IPS-NIHi7 (cell line): ENCODE measurements at regions not wholly inside any gene's neighbourhood (a gene's known extent, or its start where the extent isn't known, plus 50 kb on each side); places are given as distances from the start of the nearest gene placed in this dataset.

Experiments used
- DNase-seq: peaks from one replicate; pipeline ENCODE4 v3.0.0; 2012; ENCODE audit warnings: mixed read lengths; ENCODE audit errors: extremely low spot score

GRCh38 chr10:126783806-126784557 is 113.5 kb upstream of the C10orf90 start:
- DNase-seq, result no peak

GRCh38 chr10:126787201-126787600 is 116.7 kb upstream of the C10orf90 start:
- no peak for DNase-seq

GRCh38 chr10:126795318-126795717 is 109.9 kb upstream of the DOCK1 start:
- no peak for DNase-seq

GRCh38 chr10:126798649-126799048 is 106.6 kb upstream of the DOCK1 start:
- no peak for DNase-seq

- DNase-seq, result no peak
Measured at GRCh38 chr10:126803394-126803793, 101.8 kb upstream of the DOCK1 start.

- no peak for DNase-seq
Measured at GRCh38 chr10:126804396-126804795, 100.8 kb upstream of the DOCK1 start.

GRCh38 chr10:126806498-126806897 is 98.7 kb upstream of the DOCK1 start:
- DNase-seq, result no peak

- DNase-seq, result no peak
Measured at GRCh38 chr10:126806991-126807702, 98.1 kb upstream of the DOCK1 start.

- no peak for DNase-seq
Measured at GRCh38 chr10:126808103-126808502, 97.1 kb upstream of the DOCK1 start.

- DNase-seq, result no peak
Measured at GRCh38 chr10:126813432-126813831, 91.8 kb upstream of the DOCK1 start.

- DNase-seq, result no peak
Measured at GRCh38 chr10:126833542-126833941, 71.7 kb upstream of the DOCK1 start.

GRCh38 chr10:126836009-126836408 is 69.2 kb upstream of the DOCK1 start:
- no peak for DNase-seq

- no peak for DNase-seq
Measured at GRCh38 chr10:126838316-126838715, 66.9 kb upstream of the DOCK1 start.

GRCh38 chr10:126839094-126839761 is 66.0 kb upstream of the DOCK1 start:
- DNase-seq, result no peak

GRCh38 chr10:126840576-126841135 is 64.6 kb upstream of the DOCK1 start:
- no peak for DNase-seq

GRCh38 chr10:126841341-126841895 is 63.8 kb upstream of the DOCK1 start:
- no peak for DNase-seq

- no peak for DNase-seq
Measured at GRCh38 chr10:126842356-126842755, 62.9 kb upstream of the DOCK1 start.

- peak; percentile 73 for DNase-seq
Measured at GRCh38 chr10:126842836-126843235, 62.4 kb upstream of the DOCK1 start.

- DNase-seq, result no peak
Measured at GRCh38 chr10:126843299-126843934, 61.8 kb upstream of the DOCK1 start.

GRCh38 chr10:126844406-126844805 is 60.8 kb upstream of the DOCK1 start:
- no peak for DNase-seq

GRCh38 chr10:126846469-126846868 is 58.8 kb upstream of the DOCK1 start:
- no peak for DNase-seq

GRCh38 chr10:126846959-126847358 is 58.3 kb upstream of the DOCK1 start:
- peak; percentile 34 for DNase-seq
